DMS53 (cell line): ENCODE measurements at regions not wholly inside any gene's neighbourhood (a gene's known extent, or its start where the extent isn't known, plus 50 kb on each side); places are given as distances from the start of the nearest gene placed in this dataset.
A peak's percentile ranks its signal among the peaks of the same experiment; 100 is the strongest.
"Not testable (repeated sequence)": the region's sequence is repeated elsewhere in the genome, so short reads cannot be mapped to it uniquely, and the experiment has no call there.

Experiments used
- DNase-seq: peaks from one replicate; lab custom pipeline; 2025; lab: John Stamatoyannopoulos, UW

DNA sequence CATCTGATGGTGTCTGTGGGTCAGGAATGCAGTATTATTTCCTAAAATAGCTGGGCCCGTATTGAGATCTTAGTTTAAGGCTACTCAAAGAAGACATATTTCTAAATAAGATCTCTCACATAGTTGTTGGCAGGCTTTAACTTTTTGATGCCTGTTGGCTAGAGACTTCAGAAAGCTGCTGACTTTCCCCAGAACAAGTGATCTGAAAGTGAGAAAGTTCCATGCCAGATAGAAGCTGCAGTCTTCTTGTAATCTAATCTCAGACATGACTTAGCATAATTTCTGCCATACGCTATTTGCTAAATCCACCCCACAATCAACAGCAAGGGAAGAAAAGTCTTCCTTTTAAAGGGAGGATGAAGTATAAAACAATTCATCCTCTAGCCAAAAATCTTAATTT, 867.1 kb downstream of the IGSF11 start:
- no peak for DNase-seq

DNA sequence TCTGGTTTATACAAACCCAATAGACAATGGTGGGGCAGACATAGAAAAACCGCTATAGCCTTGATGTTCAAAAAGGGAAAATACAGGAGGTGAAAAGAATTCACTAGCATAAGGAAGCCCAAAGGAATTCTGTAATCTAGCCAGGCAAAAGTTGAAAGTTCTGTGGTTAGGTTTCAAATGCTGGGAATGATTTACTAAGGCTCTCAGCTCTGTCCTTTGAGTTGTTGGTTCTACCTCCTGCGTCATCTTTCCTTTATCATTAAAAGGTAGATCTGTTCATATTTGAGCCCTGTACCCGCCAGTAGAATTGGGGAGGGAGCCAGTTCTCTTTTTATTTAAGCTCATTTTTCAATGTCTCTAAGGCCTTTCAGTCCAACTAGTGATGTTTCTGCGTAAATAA, 866.5 kb downstream of the IGSF11 start:
- no peak for DNase-seq

DNA sequence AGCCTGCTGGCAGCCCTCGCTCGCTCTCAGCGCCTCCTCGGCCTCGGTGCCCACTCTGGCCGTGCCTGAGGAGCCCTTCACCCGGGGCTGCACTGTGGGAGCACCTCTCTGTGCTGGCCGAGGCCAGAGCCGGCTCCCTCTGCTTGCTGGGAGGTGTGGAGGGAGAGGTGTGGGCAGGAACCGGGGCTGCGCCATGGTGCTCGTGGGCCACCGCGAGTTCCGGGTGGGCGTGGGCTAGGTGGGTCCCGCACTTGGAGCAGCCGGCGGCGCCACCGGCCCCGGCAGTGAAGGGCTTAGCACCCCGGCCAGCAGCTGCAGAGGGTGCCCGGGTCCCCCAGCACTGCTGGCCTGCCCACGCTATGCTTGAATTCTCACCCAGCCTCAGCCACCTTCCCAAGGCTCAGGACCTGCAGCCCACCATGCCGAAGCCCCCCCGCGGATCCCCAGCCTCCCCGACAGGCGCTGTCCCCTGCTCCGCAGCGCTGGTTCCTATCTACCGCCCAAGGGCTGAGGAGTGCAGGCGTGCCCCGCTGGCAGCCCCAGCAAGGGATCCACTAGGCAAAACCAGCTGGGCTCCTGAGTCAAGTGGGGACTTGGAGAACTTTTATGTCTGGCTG, 863.3 kb downstream of the IGSF11 start:
- DNase-seq, result no peak

DNA sequence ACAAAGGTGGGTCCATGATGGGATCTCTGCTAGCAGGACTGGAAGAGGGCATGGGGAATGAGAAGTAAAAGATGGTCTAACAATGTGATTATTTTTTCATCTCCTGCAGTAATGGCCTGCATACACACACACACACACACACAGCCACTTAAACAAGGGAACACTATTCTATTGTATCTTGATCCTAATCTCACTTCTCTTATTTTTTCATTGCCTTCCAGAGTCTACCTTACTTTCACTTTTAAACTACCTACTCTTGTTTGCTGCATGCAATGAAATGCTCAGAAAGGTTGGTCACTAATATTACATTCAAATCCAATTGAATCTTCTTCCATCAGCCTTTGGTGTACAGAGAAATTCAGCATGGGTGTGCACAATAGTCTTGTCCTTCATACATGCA, 853.8 kb downstream of the IGSF11 start:
- DNase-seq, result no peak

DNA sequence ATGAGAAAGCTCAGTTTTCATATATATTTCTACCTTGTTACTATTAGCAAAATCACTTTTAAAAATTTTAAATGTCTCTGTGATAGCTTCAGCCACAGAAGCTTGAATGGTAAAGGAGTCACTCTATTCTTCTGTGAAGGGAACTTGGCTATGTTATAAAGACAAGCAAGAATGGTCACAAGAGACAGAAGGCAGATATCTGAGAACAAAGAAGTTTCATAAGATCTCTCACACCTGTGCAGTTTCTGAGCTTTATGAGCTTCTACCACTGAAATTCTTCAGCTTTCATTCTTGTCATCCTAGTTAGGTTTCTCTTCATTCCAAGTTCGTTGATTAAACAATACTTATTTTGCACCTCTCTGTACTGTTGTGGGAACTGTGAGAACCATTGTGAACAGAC, 853.4 kb downstream of the IGSF11 start:
- DNase-seq, result no peak

DNA sequence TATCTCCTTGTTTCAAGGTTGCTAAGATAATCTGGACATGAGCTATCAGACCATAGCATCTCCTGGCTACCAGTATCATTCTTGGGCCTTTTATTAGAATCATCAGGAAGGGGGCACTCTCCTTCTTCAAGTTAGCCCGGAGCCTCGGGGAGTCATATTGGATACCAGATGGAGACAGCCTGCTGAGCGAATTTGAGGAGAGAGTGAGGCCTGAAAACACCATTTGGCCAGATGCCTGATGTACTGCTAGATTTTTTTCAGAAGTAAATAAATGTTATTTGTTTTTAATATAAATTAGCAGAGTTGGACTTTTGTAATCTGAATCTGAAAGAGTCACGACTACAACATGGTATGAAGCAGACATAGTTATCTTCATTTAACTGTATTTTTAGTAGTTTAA, 848.6 kb downstream of the IGSF11 start:
- no peak for DNase-seq

DNA sequence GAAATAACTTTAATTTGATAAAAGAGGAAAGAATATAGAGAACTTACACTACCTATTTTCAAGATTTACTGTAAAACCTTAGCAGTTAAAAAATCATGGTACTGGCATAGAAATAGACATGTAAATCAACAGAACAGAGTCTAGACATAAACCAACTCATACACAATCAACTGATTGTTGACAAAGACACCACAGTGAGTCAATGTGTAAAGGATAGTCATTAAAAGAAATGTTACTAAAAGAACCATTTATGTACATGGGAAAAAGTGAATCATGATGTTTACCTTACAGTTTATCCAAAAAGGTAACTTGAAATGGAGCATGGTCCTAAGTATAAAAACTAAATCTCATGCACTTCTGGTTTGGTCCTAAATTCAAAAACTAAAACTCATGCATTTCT, 847.4 kb downstream of the IGSF11 start:
- peak; percentile 22 for DNase-seq

DNA sequence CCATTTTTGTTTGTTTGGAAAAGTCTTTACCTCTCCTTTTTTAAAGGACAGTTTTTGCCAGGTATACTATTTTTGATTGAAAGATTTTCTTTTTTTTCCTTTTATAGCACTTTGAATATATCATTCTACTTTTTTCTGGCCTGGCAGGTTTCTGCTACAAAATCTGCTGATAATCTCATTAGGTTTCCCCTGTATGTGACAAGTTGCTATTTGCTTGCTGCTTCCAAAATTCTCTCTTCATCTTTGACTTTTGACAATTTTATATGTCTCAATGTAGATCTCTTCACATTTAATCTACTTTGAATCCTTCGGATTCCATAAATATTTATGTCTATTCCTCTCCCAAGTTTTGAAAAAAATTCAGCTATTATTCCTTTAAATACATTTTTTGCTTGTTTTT, 838.5 kb downstream of the IGSF11 start:
- DNase-seq, result no peak

DNA sequence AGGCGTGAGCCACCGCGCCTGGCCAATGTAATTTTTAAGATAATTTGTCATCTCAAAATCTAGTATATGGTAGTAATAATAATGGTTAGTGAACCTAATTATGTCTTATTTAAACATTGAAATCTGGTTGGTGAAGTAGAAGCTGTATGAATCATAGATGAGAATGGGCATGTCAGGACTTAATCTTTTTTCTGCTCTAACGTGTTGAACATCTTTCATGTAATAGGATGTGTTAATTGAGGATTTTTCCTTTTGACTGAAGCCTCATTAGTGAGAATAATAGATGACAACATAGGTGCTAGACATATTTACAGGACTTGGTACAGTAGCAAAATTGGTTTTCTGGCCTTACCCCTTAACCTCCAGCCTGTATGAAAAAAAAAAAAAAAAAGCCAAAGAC, 835.6 kb downstream of the IGSF11 start:
- no peak for DNase-seq

DNA sequence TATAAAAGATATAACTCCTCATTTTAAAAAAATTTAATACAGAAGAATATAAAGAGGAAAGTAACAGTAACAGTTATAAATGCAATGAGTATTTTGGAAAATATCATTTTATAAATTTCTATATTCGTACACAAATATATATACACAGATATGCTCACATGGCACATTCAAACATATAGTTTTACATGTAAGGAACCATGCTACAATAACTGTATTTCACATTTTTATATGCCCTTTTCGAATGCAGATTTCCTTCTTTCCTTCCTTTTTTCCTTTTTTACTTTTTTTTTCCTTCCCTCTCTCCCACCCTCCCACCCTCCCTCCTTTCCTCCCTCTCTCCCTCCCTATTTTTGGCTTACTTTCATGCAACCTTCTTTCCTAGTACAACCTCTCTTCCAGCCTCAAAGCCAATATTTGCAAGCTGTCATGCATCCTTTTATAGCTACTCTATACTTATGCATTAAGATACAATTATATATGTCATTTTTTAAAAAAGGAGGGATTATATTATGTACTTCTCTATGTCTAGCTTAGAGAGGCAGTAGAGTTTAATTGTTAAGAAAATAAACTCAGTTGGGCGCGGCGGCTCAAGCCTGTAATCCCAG, 830.5 kb downstream of the IGSF11 start:
- no peak for DNase-seq

DNA sequence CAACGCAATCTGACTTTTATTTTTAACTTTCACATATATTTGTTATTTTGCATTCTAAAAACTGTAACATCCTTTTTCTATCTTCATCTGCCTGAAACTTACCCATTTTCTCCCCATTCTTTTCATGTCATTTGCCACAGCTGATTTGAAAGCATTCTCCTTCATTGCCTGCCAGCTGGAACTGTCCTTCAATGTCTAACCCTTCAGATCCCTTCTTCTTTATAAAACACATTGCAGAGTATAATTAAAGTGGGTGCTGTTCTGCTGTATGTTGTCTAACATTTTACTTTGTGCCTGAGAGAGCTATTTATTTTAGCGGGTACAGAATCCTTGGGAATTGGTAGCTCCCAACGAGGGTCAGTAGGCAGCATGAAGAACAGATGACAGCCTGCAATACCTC, 827.4 kb downstream of the IGSF11 start:
- no peak for DNase-seq

DNA sequence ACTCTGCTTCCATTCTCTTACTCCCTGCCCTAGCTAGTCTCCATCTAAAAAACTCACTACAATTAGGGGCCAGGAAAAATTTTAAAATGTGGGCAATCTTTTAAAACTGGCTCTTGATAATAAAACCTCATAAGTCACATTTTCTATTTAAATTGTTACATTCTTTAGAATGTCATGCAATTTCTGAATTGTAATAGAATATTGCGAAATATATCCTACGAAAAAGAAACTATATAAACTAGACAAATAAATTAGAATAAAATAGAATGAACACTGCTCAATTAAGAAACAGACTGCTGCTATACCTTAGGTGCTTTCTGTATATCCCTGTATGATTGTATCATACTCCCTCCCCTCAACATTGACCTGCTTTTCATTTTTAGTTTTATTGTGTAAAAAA, 826.0 kb downstream of the IGSF11 start:
- DNase-seq, result no peak

DNA sequence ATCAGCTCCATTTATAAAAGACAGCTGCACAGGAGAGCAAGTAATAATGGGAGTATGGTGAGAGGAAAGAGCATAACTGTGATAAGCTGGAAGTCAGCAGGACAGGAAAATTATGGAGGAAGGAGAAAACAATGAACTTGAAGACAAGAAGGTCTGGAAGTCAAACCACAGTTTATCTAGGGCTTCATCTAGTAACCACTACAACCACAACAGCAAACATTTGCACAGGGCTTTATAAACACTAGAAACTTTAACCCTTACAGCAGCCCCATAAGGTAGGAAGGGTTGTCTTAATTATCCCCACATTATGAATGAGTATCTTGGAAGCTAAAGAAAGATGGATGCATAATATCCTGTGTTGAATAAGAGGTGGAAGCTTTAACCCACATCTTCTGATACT, 820.8 kb downstream of the IGSF11 start:
- DNase-seq, result peak; percentile 52

DNA sequence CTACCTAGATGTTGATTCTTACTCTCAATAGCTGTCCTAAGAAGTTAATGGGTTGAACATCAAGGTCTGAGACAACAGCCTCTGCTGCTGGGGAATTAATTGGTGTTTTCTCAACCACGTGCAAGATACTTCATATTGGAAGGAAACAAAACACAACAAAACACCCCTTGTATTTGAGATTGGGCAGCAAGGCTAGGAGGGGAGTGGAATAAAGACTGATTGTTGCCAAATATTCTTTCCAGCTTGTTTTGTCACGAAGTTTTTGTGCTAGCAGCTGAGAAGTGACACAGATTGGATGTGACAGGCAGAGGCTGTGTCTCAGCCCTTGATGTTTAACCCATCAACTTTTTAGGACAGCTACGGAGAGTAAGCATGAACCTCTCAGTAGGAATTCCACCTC, 808.4 kb downstream of the IGSF11 start:
- DNase-seq, result no peak

DNA sequence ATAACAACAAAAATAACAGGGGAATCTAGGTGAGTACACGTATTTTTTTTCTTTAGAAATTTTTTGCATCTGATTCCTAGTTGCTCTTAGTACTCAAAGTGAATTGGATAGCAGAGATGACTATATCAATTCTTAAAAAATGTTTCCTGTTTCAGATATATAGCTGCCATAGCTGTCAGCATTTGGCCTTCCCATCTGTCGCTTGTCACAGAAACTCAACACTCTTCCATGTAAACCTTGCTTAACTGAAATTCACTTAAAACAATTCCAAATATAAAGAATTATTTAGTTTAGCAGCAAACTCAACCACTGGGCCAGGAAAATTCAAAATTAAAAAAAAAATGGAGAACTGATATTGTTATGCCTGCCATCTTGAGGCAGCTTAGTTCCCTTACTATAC, 807.5 kb downstream of the IGSF11 start:
- DNase-seq, result no peak

DNA sequence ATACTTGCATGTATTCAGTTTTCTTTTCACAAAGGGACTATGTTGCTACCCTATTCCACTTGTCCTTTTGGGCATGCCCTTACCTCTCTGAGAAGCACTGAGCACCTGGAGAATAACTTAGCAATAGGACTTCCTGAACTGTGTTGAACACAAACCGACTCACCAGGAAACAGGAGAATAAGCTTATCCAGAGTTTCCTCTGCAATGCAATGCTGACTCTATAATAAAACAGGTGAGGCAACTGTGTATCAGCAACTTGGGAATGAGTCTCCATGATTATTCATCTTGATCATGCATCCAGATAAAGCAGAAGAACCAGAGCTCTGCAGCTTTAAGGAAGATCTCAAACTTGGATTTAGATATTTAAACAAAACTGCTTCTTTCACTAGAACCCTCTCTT, 806.5 kb downstream of the IGSF11 start:
- DNase-seq, result no peak

DNA sequence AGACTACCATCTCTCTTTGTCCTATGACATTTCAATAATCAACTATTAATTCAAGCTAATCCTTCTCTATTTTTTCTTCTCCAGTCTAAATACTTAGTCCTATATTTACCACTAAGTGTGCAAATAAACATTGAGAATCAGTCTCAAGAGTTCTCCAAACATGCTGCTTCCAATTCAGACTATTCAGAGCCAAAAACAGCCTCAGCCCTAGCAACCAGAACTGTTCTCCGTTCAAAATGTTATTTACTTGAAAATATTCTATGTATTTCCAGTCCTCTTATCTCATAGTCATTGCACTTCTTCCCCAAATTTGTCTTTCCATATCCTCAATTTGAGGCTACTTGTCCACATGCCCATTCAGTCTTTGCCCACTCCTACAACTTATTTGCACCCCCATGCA, 805.5 kb downstream of the IGSF11 start:
- no peak for DNase-seq

DNA sequence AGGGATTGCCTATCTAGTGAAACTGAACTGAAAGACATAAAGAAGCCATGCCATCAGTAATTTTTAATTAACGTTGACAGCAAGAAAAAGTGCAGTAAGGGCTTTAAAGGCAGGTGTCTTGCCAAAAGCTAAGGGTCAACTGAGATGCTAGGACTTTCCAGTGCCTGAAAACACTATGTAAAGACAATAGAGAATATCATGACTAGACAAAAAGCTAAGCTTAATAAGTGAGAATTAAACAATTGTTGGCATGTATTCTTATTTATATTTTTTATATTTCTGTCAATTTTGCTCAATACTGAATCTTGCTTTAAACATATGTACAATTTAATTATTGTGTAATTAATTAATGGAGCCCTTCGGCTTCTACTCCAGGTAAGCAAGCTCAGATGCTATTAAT, 803.1 kb downstream of the IGSF11 start:
- DNase-seq, result no peak

DNA sequence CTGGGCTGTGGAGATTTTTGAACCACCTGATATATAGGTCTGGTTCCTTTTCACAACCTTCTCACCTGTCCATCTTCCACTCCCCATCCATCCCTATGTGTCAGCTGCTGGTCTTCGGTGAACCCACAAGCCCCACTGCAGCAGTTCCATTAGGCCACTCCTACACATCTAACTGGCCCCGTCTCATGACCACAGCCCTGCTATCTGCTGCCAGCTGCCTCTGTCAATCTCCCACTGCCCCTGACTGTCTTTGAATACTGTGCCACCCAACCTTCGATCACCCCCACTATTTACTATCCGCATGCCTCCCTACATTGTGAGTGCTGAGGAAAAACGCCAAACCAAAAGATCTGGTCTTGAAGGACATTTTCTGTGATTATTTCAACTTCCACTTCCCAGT, 795.4 kb downstream of the IGSF11 start:
- DNase-seq, result no peak

DNA sequence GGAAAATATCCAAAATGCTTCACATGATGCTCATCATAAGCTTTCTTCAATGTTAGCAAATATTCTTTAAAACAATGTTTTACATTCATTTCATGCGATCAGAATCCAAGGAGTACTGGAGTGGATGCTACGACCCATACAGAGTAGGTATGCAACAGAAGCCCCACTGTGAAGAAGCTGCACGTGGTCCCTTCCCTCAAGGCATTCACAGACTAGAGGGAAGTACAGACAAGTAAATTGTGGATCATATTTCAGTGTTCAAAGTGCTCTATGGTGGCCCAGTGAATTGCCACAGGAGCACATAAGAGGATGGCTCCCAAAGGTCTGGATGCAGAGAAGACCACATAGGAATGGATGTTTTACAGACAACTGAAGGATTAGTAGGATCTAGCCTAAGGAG, 789.9 kb downstream of the IGSF11 start:
- no peak for DNase-seq

DNA sequence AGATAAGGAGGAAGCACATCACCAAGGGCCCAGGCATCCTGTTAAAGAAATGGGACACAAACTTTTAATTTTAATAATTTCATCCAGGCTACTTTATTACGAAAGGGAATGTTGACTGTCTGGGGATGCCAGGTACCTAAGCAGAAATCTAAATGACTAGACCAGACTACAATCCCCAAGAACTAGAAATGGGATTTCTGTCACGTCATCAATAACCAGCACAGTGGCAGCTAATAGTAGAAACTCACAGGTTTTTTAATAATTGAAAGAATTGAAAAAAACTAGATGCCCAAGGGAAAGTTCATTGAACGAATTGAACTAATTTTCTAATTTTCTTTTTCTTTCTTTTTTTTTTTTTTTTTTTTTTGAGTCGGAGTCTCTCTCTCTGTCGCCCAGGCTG, 789.3 kb downstream of the IGSF11 start:
- no peak for DNase-seq

DNA sequence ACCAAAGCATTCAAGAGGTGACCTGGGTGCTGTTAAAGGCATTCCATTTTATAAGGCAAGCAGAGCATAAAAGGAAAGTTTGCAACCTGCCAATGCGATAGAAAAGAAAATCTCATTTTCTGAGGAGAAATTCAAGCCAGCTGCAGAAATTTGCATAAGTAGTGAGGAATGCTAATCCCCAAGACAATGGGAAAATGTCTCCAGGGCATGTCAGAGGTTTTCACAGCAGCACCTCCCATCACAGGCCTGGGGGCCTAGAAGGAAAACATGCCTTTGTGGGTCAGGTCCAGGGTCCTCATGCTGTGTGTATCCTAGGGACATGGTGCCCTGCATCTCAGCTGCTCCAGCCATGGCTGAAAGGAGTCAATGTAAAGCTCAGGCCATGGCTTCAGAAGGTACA, 775.8 kb downstream of the IGSF11 start:
- DNase-seq, result not testable (repeated sequence)

DNA sequence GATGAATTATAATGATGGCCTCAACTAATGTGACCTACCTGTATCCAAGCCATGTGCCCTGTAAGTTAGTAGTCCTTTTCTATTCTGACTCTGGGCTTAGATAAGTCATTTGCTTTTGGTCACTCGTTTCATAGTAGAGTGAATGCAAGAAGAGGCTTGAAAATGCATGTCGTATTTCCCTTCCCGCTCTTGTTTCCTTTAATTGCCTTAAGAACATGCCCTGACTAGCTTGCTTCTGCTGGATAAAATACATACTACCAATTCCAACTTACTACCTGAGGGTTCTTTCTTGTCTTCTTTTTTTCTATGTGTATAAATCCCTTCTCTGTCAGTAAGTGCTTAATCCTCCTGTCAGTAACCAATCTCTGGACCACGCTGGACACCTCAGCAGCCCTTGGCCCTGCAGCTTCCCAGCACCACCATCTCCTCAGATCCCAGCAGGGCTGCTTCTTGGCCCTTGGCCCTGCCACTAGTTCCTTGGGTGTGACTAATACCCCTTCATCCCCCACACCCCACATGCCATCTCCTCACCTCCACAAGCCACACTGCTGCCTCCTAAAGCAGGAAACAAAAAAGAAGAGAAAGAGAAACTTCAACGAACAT, 771.7 kb downstream of the IGSF11 start:
- no peak for DNase-seq

DNA sequence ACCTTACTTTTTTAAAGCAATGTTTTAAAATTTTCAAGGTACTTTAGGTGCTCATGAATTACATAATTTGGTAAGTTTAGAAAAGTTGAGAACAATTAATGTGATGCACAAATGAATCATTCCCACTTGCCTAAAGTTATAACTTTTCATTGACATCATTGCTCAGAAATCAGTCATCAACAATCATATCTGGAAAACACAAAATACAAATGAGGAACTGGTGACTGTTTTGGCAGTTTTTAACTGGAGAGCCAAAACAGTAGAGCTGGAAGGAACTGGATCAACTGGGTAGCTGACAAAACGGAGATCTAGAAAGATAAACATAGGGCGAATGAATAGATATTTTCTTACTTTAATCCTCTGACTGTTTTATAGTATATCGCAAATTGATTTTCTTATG, 767.1 kb downstream of the IGSF11 start:
- no peak for DNase-seq
